ENCODE measurements at regions not wholly inside any gene's neighbourhood (a gene's known extent, or its start where the extent isn't known, plus 50 kb on each side); places are given as distances from the start of the nearest gene placed in this dataset.

DNA sequence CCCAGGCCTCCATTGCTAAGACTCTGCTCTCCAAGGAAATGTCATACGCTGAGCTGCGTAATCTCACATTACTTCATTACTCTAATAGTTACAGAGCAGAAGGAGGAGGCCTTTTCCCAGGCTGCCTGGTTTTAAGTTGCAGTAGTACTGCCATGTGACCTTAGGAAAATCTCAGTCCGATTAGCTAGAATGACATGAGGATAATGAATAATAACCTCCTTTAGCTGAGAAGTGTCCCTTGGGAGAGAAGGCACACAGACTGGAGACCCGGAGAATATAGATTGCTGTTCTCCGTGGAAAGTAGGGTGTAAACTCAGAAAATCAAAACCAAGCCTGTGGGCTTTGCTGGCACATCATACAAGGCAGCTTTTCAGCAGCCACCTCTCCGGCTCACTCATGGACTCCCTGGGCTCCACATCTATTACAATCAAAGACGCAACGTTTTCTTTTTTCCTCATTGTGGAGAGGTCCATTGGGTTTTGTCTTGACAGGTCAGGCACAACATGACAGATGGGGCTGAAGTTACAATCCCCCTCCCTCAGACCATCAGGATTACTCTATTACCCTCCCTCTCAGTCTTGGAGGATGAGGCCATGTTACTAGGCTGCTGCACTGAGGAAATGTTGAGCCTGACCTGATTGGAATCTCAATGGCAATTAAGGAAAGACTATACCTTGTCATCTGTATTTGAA lies 134.8 kb upstream of the MB21D2 start:
- TF ChIP-seq, protein P1, sequence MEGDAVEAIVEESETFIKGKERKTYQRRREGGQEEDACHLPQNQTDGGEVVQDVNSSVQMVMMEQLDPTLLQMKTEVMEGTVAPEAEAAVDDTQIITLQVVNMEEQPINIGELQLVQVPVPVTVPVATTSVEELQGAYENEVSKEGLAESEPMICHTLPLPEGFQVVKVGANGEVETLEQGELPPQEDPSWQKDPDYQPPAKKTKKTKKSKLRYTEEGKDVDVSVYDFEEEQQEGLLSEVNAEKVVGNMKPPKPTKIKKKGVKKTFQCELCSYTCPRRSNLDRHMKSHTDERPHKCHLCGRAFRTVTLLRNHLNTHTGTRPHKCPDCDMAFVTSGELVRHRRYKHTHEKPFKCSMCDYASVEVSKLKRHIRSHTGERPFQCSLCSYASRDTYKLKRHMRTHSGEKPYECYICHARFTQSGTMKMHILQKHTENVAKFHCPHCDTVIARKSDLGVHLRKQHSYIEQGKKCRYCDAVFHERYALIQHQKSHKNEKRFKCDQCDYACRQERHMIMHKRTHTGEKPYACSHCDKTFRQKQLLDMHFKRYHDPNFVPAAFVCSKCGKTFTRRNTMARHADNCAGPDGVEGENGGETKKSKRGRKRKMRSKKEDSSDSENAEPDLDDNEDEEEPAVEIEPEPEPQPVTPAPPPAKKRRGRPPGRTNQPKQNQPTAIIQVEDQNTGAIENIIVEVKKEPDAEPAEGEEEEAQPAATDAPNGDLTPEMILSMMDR (IDR thresholded peaks at IDR 0.05; ENCODE audit: low read depth, low read length, poor library complexity, severe bottlenecking), result no peak
- TF ChIP-seq EZH2phosphoT487 (IDR thresholded peaks at IDR 0.05; ENCODE audit: borderline replicate concordance, low read length), result no peak
